Upper lobe of left lung (tissue), 6 donors: ENCODE measurements at regions not wholly inside any gene's neighbourhood (a gene's known extent, or its start where the extent isn't known, plus 50 kb on each side); places are given as distances from the start of the nearest gene placed in this dataset.

ENCODE experiments used
- ATAC-seq, 2 donors: fragments of 200-7000 bp; cut with Tn5 transposase; one replicate each; pipeline ENCODE4 v1.9.1; 2022; ENCODE audit warnings: mild to moderate bottlenecking in 2 of 2, moderate library complexity in 2 of 2; ENCODE audit not compliant: low FRiP score in 2 of 2
- DNase-seq, 2 donors: peaks; one replicate each; pipeline ENCODE4 v3.0.0-alpha.2; 2019 to 2020
- H3K27ac ChIP-seq, 4 donors: fragments of 200-600 bp; sonication (generic); one replicate each; pipeline ENCODE4 v1.5.1; 2016 to 2019
- H3K27me3 ChIP-seq, 4 donors: fragments of 200-600 bp; sonication (generic); one replicate each; pipeline ENCODE4 v1.5.1; 2017 to 2019
- H3K36me3 ChIP-seq, 4 donors: fragments of 200-600 bp; sonication (generic); one replicate each; pipeline ENCODE4 v1.5.1; 2016 to 2019
- H3K4me1 ChIP-seq, 4 donors: fragments of 200-600 bp; sonication (generic); one replicate each; pipeline ENCODE4 v1.5.1; 2018 to 2019
- H3K4me3 ChIP-seq, 4 donors: fragments of 200-600 bp; sonication (generic); one replicate each; pipeline ENCODE4 v1.5.1; 2017 to 2019; ENCODE audit warnings: mild to moderate bottlenecking in 2 of 4, moderate library complexity in 1 of 4
- H3K9me3 ChIP-seq, 4 donors: fragments of 200-600 bp; sonication (generic); one replicate each; pipeline ENCODE4 v1.5.1; 2018 to 2019
- CTCF ChIP-seq, 6 experiments: fragments of 450-650 bp in 4 of 6; fragments of 200-600 bp in 2 of 6; sonication (generic) in 2 of 6; IDR thresholded peaks; one replicate each; pipeline ENCODE4 v1.5.1; 2016 to 2019; ENCODE audit warnings: antibody characterized with exemption in 6 of 6
- EP300 ChIP-seq, 4 donors: sonication (generic); formaldehyde crosslinking; IDR thresholded peaks; one replicate each; pipeline ENCODE4 v1.5.1; 2017; ENCODE audit warnings: antibody characterized with exemption in 4 of 4, control low read depth in 2 of 4
- POLR2A ChIP-seq, 4 donors: fragments of 450-650 bp; IDR thresholded peaks; one replicate each; pipeline ENCODE4 v1.5.1; 2016 to 2017; ENCODE audit warnings: antibody characterized with exemption in 4 of 4, mild to moderate bottlenecking in 2 of 4
- POLR2AphosphoS5 ChIP-seq, 2 donors: sonication (generic); formaldehyde crosslinking; IDR thresholded peaks; one replicate each; pipeline ENCODE4 v1.5.1; 2017; ENCODE audit warnings: antibody characterized with exemption in 2 of 2
- WGBS, 2 donors: methylation state at CpG; one replicate each; pipeline ENCODE4 v1.1.5; 2017 to 2018; 5-methylcytosine and 5-hydroxymethylcytosine counted together
- donor health status: DM: no; HTN: no; CAD: no; lungs with moderate emphysema.
- donor health status: DM: no; HTN: yes; CAD: no; lungs with severe emphysema.

GRCh38 chr21:29465546-29465945 lies 166.8 kb downstream of the BACH1 start:
- H3K27ac ChIP-seq = no peak overlapping the region
- TF ChIP-seq POLR2AphosphoS5 (IDR thresholded peaks at IDR 0.05) (no peak), CTCF (IDR thresholded peaks at IDR 0.05) (no peak), POLR2A (IDR thresholded peaks at IDR 0.05) (no peak), EP300 (IDR thresholded peaks at IDR 0.05) (no peak)
- no peaks in the 10 kb centered on the region for H3K27me3 ChIP-seq
- 80 to 91% methylated on average over 2 of the region's 2 CpGs for WGBS, 2 donors
- no peak overlapping the region for H3K4me3 ChIP-seq
- no peaks in the 10 kb centered on the region for H3K4me1 ChIP-seq
- ATAC-seq (no peak), DNase-seq (no peak)
- H3K9me3 ChIP-seq = no peaks in the 10 kb centered on the region
- no peaks in the 10 kb centered on the region for H3K36me3 ChIP-seq

GRCh38 chr21:29466532-29466931 lies 167.8 kb downstream of the BACH1 start:
- Histone ChIP-seq H3K9me3 (no peaks in the 10 kb centered on the region), H3K36me3 (no peaks in the 10 kb centered on the region), H3K27ac (no peak overlapping the region), H3K27me3 (no peaks in the 10 kb centered on the region), H3K4me3 (no peak overlapping the region), H3K4me1 (no peaks in the 10 kb centered on the region)
- no peak for TF ChIP-seq POLR2AphosphoS5 (IDR thresholded peaks at IDR 0.05)
- TF ChIP-seq EP300 (IDR thresholded peaks at IDR 0.05) = no peak
- no peak for TF ChIP-seq CTCF (IDR thresholded peaks at IDR 0.05)
- TF ChIP-seq POLR2A (IDR thresholded peaks at IDR 0.05) = no peak
- 88 to 97% methylated on average over 2 of the region's 2 CpGs for WGBS, 2 donors
- no peak for ATAC-seq
- no peak for DNase-seq

GRCh38 chr21:29470397-29470796 lies 171.7 kb downstream of the BACH1 start:
- Histone ChIP-seq H3K27me3 (no peaks in the 10 kb centered on the region), H3K27ac (no peak overlapping the region), H3K36me3 (no peaks in the 10 kb centered on the region), H3K4me1 (no peaks in the 10 kb centered on the region), H3K9me3 (no peaks in the 10 kb centered on the region), H3K4me3 (no peak overlapping the region)
- no peak for TF ChIP-seq CTCF (IDR thresholded peaks at IDR 0.05)
- no peak for TF ChIP-seq EP300 (IDR thresholded peaks at IDR 0.05)
- TF ChIP-seq POLR2A (IDR thresholded peaks at IDR 0.05) = no peak
- TF ChIP-seq POLR2AphosphoS5 (IDR thresholded peaks at IDR 0.05) = no peak
- DNase-seq (no peak), ATAC-seq (no peak)
- WGBS, 2 donors = 77 to 82% methylated on average over 2 of the region's 2 CpGs

GRCh38 chr21:29473808-29474207 lies 175.1 kb downstream of the BACH1 start:
- Histone ChIP-seq H3K27me3 (no peaks in the 10 kb centered on the region), H3K27ac (no peak overlapping the region), H3K4me3 (no peak overlapping the region), H3K9me3 (no peaks in the 10 kb centered on the region), H3K36me3 (no peaks in the 10 kb centered on the region), H3K4me1 (peaks cover 0 to 7% (median 2%) of the 10 kb centered on the region in 4 donors)
- DNase-seq = no peak
- no peak for TF ChIP-seq CTCF (IDR thresholded peaks at IDR 0.05)
- no peak for TF ChIP-seq POLR2A (IDR thresholded peaks at IDR 0.05)
- no peak for TF ChIP-seq POLR2AphosphoS5 (IDR thresholded peaks at IDR 0.05)
- TF ChIP-seq EP300 (IDR thresholded peaks at IDR 0.05) = no peak
- WGBS, 2 donors = 93 to 100% methylated on average over 2 of the region's 2 CpGs
- no peak for ATAC-seq

- H3K36me3 ChIP-seq = no peaks in the 10 kb centered on the region
- no peaks in the 10 kb centered on the region for H3K27me3 ChIP-seq
- no peaks in the 10 kb centered on the region for H3K9me3 ChIP-seq
- TF ChIP-seq CTCF (IDR thresholded peaks at IDR 0.05) = no peak
- no peak for TF ChIP-seq POLR2A (IDR thresholded peaks at IDR 0.05)
- TF ChIP-seq EP300 (IDR thresholded peaks at IDR 0.05) = no peak
- TF ChIP-seq POLR2AphosphoS5 (IDR thresholded peaks at IDR 0.05) = no peak
- H3K4me3 ChIP-seq = no peak overlapping the region
- 91 to 100% methylated on average over 2 of the region's 2 CpGs for WGBS, 2 donors
- no peak overlapping the region for H3K27ac ChIP-seq
- ATAC-seq (no peak), DNase-seq (no peak)
- peaks cover 0 to 7% (median 2%) of the 10 kb centered on the region in 4 donors for H3K4me1 ChIP-seq
Observed at GRCh38 chr21:29475329-29475728, 176.6 kb downstream of the BACH1 start.
